Stimulated activated naive CD4-positive, alpha-beta T cell (primary cell): ENCODE measurements at regions not wholly inside any gene's neighbourhood (a gene's known extent, or its start where the extent isn't known, plus 50 kb on each side); places are given as distances from the start of the nearest gene placed in this dataset.

Experiments used
- DNase-seq, 6 experiments: peaks; one replicate each; lab custom pipeline; 2025; lab: John Stamatoyannopoulos, UW

GRCh38 chr6:24016857-24017256, 109.2 kb upstream of the NRSN1 start:
- DNase-seq = no peak

GRCh38 chr6:24019393-24019792, 106.6 kb upstream of the NRSN1 start:
- no peak for DNase-seq

GRCh38 chr6:24019830-24020229, 106.2 kb upstream of the NRSN1 start:
- DNase-seq = no peak

- DNase-seq = no peak
Measured at GRCh38 chr6:24026050-24026449, 100.0 kb upstream of the NRSN1 start.

- DNase-seq = no peak
Measured at GRCh38 chr6:24031496-24031895, 94.5 kb upstream of the NRSN1 start.

- no peak for DNase-seq
Measured at GRCh38 chr6:24032896-24033688, 92.9 kb upstream of the NRSN1 start.

GRCh38 chr6:24043848-24044247, 82.2 kb upstream of the NRSN1 start:
- DNase-seq = no peak

GRCh38 chr6:24051942-24052589, 73.9 kb upstream of the NRSN1 start:
- DNase-seq = no peak

DNA sequence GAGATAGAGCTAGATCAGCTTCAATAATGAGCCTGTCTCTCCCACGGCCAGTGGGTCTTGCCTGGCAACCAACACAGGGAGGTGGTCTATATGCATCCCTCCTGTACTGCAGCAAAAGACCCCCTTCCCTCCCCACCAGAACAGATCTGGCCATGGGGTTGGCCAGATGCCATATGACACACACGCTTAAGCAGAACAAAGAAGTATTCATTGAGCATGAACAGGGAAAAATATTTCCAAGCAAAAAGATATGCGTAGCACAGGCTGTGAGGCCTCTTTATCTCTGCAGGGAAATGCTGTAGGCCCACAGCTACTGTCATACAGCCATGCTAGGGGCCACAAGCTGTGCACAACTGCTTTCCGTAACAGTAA, 73.4 kb upstream of the NRSN1 start:
- no peak for DNase-seq

- no peak for DNase-seq
Measured at GRCh38 chr6:24053057-24053456, 73.0 kb upstream of the NRSN1 start.

GRCh38 chr6:24054388-24054787, 71.6 kb upstream of the NRSN1 start:
- no peak for DNase-seq

DNA sequence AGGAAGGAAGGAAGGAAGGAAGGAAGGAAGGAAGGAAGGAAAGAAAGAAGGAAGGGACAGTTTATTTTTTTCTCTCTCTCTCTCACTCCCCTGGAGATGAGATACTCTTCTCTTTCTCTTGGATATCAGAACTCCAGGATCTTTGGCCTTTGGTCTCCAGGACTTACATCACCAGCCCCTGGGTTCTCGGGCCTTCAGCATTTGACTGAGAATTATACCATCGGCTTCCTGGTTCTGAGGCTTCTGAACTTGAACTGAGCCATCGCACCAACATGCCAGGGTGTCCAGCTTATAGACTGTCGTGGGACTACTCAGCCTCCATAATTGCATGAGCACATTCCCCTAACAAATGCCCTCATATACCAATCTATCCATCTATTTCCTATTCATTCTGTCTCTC, 69.4 kb upstream of the NRSN1 start:
- DNase-seq = no peak

GRCh38 chr6:24057030-24057429, 69.0 kb upstream of the NRSN1 start:
- DNase-seq = no peak

DNA sequence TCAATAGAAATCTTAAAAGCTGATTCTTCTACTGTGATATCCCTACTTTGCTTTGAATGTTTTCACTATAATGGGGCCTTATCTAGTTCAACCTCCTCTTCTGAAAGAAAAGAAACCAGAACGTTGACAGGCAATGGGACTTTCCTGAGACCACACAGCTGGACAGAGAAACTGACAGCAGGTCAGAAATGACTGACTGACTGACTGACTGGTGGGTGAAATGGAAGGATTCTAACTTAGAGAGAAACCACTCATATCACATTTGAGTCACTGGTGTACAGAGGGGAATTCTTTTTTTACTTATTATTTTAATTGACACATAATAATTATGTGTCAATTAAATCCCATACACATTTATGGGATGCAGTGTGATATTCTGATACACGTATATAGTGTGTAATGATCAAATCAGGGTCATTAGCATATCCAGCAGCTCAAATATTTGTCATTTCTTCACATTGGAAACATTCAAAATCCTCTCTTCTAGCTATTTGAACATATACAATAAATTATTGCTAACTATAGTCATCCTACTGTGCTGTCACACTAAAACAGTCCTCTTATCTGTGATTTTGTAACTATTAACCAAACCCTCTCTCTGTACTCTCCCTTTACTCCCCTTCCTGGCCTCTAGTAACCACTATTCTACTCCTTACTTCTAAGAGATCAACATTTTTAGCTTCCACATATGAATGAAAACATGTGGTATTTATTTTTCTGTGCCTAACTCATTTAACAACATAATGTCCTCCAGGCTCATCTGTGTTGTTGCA, 64.8 kb upstream of the NRSN1 start:
- DNase-seq = no peak

DNA sequence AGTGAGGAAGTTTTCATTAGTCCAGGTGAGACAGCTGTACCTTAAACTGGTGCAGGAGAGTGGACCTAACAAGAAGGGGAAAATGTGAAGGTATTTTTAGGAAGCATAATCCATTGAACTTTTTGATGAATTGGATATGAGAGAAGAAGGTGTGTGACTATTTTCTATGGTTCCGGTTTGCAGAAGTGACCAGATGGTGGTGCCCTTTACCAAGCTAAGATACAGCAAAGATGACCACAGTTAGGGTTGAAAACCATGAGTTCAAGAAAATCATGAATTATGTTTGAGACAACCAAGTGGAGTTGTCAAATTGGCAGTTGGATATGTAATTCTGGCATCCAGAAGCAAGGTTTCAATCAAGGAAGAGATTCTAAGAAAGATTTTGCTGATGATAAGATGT, 61.9 kb upstream of the NRSN1 start:
- DNase-seq = no peak

- DNase-seq = no peak
Measured at GRCh38 chr6:24064832-24065231, 61.2 kb upstream of the NRSN1 start.

DNA sequence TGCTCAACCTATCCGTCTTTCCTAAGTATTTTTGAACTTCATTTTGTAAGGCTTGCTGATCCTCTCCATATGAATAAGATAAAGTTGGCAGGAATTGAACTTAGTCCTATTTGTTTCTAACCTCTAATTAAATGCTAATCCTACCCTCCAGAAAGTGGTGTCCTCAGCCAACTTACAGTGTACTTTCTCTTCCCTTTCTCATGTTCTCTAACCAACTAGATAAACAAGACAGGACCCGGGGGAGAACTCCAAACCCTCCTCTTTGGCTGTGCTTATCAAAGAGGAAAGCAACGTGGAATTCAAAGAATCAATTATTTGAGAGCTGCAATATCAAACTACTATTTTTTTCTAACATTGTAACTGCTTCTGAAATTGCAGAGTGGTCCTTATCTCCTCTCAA, 56.5 kb upstream of the NRSN1 start:
- no peak for DNase-seq

DNA sequence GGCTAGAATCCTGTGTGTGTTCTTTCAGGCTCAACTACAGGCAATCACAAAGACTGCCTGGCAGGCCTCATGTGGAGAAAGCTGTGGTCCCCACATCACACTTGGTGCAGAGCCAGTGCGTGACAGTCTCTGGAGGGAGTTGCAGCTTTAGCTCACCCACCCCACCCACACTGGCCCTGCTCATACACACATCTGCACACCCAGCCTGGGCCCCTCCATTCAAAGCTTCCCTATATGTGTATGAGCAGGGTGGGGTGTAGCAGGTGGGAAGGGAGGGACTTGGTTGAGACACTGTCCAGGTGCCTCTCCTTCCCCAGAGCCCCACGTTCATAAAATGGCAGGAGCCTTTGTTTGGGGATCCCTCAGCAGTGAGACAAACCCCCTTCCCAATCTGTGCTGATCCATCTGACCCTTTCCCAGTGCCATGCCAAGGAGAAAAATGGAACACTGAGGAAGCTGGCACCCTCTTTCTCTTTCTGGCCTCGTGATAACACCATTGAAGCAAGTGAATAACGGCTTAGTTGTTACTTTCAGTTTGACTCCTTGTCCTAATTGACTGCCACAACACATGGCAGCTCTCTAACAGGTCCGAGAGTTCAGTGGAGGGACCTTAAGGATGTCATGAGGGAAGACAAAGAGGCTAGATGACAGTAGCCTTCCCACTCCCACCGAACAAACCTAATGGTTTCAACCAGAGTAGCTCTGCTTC, 53.8 kb upstream of the NRSN1 start:
- DNase-seq = no peak

DNA sequence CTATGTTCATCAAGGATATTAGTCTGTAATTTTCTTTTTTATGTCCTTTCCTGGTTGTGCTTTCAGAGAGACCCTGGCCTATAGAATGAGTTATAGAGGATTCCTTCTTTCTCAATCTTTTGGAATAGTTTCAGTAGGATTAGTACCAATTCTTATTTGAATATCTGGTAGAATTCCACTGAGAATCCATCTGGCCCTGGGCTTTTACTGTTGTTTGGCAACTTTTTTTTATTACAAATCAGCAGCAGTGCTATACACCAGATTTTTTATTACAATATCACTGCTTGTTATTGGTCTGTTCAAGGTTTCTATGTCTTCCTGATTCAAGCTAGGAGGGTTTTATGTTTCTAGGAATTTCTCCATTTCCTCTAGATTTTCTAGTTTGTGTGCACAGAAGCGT, 50.0 kb upstream of the NRSN1 start:
- no peak for DNase-seq
